HL-60 (cell line): ENCODE measurements at regions not wholly inside any gene's neighbourhood (a gene's known extent, or its start where the extent isn't known, plus 50 kb on each side); places are given as distances from the start of the nearest gene placed in this dataset.

Source experiments
- DNase-seq, 2 experiments: peaks; one replicate each; pipeline ENCODE4 v3.0.0-alpha.2; 2010 to 2020; ENCODE audit warnings: low read depth in 1 of 2, low spot score in 1 of 2
- H3K27ac ChIP-seq: fragments of 250-450 bp; sonication (Bioruptor Pico); replicated peaks from 2 replicates; pipeline ENCODE4 v1.5.1; 2020; ENCODE audit warnings: mild to moderate bottlenecking, moderate library complexity
- H3K27me3 ChIP-seq: fragments of 250-450 bp; sonication (Bioruptor Pico); 2 replicates; pipeline ENCODE4 v1.5.1; 2021; ENCODE audit warnings: mild to moderate bottlenecking, moderate library complexity; ENCODE audit not compliant: insufficient read depth, poor library complexity, severe bottlenecking
- H3K4me3 ChIP-seq: replicated peaks from 2 replicates; pipeline ENCODE4 v1.5.1; 2011; ENCODE audit warnings: mild to moderate bottlenecking, control low read depth, low read length; ENCODE audit not compliant: insufficient read depth
- GABPA ChIP-seq: IDR thresholded peaks from 2 replicates; pipeline ENCODE4 v1.6.1; 2012; ENCODE audit warnings: low read depth
- POLR2AphosphoS5 ChIP-seq: IDR thresholded peaks from 2 replicates; pipeline ENCODE4 v1.6.1; 2012; ENCODE audit warnings: low read depth
- SPI1 ChIP-seq: IDR thresholded peaks from 2 replicates; pipeline ENCODE4 v1.6.1; 2012; ENCODE audit warnings: low read depth, mild to moderate bottlenecking, borderline replicate concordance
- TF ChIP-seq, protein P1 (sequence below): IDR thresholded peaks from 2 replicates; pipeline ENCODE4 v1.6.1; 2012; ENCODE audit warnings: low read depth; ENCODE audit not compliant: insufficient replicate concordance
- TF ChIP-seq, protein P2 (sequence below): IDR thresholded peaks from one replicate; pipeline ENCODE4 v1.5.1; 2011; ENCODE audit warnings: low read length, control low read depth, inconsistent platforms; ENCODE audit not compliant: insufficient read depth

DNA sequence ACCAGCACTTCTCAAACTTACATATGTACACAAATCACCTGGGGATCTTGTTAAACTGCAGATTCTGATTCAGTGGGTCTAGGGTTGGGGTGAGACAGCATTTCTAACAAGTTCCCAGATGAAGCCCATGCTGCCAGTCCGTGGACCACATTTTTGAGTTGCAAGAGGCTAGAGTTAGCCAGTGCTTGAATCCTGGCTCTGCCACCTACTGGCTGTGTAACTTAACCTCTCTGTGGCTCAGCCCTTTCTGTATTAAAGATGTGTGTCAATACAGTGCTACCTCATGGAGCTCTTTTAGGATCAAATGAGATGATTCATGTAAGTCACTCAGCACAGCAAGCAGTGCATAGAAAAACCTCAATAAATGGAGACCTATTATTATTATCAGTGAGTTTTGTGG is 90.2 kb upstream of the ISX start:
- no peak for DNase-seq
- TF ChIP-seq GABPA (no peak), POLR2AphosphoS5 (no peak), SPI1 (no peak)
- TF ChIP-seq, protein P1, sequence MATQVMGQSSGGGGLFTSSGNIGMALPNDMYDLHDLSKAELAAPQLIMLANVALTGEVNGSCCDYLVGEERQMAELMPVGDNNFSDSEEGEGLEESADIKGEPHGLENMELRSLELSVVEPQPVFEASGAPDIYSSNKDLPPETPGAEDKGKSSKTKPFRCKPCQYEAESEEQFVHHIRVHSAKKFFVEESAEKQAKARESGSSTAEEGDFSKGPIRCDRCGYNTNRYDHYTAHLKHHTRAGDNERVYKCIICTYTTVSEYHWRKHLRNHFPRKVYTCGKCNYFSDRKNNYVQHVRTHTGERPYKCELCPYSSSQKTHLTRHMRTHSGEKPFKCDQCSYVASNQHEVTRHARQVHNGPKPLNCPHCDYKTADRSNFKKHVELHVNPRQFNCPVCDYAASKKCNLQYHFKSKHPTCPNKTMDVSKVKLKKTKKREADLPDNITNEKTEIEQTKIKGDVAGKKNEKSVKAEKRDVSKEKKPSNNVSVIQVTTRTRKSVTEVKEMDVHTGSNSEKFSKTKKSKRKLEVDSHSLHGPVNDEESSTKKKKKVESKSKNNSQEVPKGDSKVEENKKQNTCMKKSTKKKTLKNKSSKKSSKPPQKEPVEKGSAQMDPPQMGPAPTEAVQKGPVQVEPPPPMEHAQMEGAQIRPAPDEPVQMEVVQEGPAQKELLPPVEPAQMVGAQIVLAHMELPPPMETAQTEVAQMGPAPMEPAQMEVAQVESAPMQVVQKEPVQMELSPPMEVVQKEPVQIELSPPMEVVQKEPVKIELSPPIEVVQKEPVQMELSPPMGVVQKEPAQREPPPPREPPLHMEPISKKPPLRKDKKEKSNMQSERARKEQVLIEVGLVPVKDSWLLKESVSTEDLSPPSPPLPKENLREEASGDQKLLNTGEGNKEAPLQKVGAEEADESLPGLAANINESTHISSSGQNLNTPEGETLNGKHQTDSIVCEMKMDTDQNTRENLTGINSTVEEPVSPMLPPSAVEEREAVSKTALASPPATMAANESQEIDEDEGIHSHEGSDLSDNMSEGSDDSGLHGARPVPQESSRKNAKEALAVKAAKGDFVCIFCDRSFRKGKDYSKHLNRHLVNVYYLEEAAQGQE = no peak
- TF ChIP-seq, protein P2, sequence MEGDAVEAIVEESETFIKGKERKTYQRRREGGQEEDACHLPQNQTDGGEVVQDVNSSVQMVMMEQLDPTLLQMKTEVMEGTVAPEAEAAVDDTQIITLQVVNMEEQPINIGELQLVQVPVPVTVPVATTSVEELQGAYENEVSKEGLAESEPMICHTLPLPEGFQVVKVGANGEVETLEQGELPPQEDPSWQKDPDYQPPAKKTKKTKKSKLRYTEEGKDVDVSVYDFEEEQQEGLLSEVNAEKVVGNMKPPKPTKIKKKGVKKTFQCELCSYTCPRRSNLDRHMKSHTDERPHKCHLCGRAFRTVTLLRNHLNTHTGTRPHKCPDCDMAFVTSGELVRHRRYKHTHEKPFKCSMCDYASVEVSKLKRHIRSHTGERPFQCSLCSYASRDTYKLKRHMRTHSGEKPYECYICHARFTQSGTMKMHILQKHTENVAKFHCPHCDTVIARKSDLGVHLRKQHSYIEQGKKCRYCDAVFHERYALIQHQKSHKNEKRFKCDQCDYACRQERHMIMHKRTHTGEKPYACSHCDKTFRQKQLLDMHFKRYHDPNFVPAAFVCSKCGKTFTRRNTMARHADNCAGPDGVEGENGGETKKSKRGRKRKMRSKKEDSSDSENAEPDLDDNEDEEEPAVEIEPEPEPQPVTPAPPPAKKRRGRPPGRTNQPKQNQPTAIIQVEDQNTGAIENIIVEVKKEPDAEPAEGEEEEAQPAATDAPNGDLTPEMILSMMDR = no peak
- H3K27ac ChIP-seq = no peak overlapping the region
- no peak overlapping the region for H3K4me3 ChIP-seq
- no peaks in the 10 kb centered on the region for H3K27me3 ChIP-seq

DNA sequence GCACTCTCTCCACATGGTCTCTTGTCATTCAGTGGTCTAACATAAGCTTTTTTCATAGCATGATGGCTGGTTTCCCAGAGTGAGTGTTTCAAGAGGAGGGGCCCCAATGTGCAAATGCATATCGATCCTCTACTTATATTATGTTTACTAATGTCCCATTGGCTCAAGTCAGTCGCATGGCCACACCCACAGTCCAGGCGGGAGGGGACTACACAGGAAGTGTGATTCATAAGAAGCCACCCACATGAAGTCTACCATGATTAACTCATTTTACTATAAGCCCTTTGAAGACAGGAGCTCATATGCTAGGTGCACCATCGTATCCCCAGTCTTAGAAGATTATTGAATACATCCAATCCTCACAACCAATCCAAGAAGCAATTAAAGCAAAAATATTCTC is 89.5 kb upstream of the ISX start:
- TF ChIP-seq POLR2AphosphoS5 = no peak
- TF ChIP-seq, protein P1 = no peak
- TF ChIP-seq, protein P2 = no peak
- TF ChIP-seq GABPA = no peak
- no peak for TF ChIP-seq SPI1
- H3K27me3 ChIP-seq = no peaks in the 10 kb centered on the region
- no peak overlapping the region for H3K27ac ChIP-seq
- no peak for DNase-seq
- H3K4me3 ChIP-seq = no peak overlapping the region

DNA sequence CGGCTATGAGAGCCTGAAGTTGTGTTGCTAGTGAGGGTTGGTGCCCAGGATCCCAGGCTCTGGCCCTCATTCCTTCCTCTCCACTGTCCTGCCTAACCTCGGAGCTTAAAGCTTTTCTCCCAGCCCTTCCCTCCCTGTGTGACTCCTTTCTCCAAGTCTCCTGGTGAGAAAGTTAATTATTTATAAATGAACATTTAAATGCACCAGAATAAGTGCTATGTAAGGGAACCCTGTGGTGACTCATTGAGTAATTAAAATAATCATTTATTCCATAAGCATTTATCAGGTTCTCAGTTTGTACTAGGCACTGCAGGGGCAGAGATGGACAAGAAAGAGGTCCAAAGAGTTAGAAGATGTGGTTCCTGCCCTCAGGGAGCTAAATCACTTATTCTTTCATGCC is 89.1 kb upstream of the ISX start:
- H3K27ac ChIP-seq = no peak overlapping the region
- DNase-seq = no peak
- H3K27me3 ChIP-seq = no peaks in the 10 kb centered on the region
- no peak overlapping the region for H3K4me3 ChIP-seq
- TF ChIP-seq, protein P1 = no peak
- TF ChIP-seq POLR2AphosphoS5 = no peak
- TF ChIP-seq, protein P2 = no peak
- no peak for TF ChIP-seq GABPA
- TF ChIP-seq SPI1 = no peak
